Smooth muscle cell (in vitro differentiated cells): ENCODE measurements at regions not wholly inside any gene's neighbourhood (a gene's known extent, or its start where the extent isn't known, plus 50 kb on each side); places are given as distances from the start of the nearest gene placed in this dataset.
"Not testable (repeated sequence)": the region's sequence is repeated elsewhere in the genome, so short reads cannot be mapped to it uniquely, and the experiment has no call there.

Source experiments
- DNase-seq: peaks from one replicate; lab custom pipeline; 2025; ENCODE audit not compliant: unreplicated experiment; lab: John Stamatoyannopoulos, UW
- H2AFZ ChIP-seq: fragments of 200-600 bp; sonication (generic); 2 replicates; pipeline ENCODE4 v1.6.0; 2016; ENCODE audit warnings: antibody characterized with exemption, low read depth, mild to moderate bottlenecking
- H3F3A ChIP-seq: fragments of 200-600 bp; sonication (generic); 2 replicates; pipeline ENCODE4 v1.6.0; 2017; ENCODE audit warnings: antibody characterized with exemption, low read depth
- H3K27ac ChIP-seq: fragments of 200-600 bp; sonication (generic); 2 replicates; pipeline ENCODE4 v1.5.1; 2016; ENCODE audit warnings: low read depth, mild to moderate bottlenecking
- H3K27me3 ChIP-seq: fragments of 200-600 bp; sonication (generic); 2 replicates; pipeline ENCODE4 v1.6.1; 2016; ENCODE audit warnings: low read depth, mild to moderate bottlenecking
- H3K36me3 ChIP-seq: fragments of 200-600 bp; sonication (generic); 2 replicates; pipeline ENCODE4 v1.5.1; 2016; ENCODE audit warnings: low read depth
- H3K4me1 ChIP-seq: fragments of 200-600 bp; sonication (generic); 2 replicates; pipeline ENCODE4 v1.5.1; 2016; ENCODE audit warnings: low read depth
- H3K4me2 ChIP-seq: fragments of 200-600 bp; sonication (generic); 2 replicates; pipeline ENCODE4 v1.6.0; 2016; ENCODE audit warnings: mild to moderate bottlenecking
- H3K4me3 ChIP-seq: fragments of 200-600 bp; sonication (generic); 2 replicates; pipeline ENCODE4 v1.5.1; 2016; ENCODE audit warnings: mild to moderate bottlenecking
- H3K79me2 ChIP-seq: fragments of 200-600 bp; sonication (generic); 2 replicates; pipeline ENCODE4 v1.6.0; 2016; ENCODE audit warnings: low read depth, mild to moderate bottlenecking
- H3K9ac ChIP-seq: fragments of 200-600 bp; sonication (generic); 2 replicates; pipeline ENCODE4 v1.6.0; 2016; ENCODE audit warnings: low read depth
- H3K9me3 ChIP-seq: fragments of 200-600 bp; sonication (generic); replicated peaks from 2 replicates; pipeline ENCODE4 v1.5.1; 2016; ENCODE audit warnings: low read depth
- H4K20me1 ChIP-seq: fragments of 200-600 bp; sonication (generic); 2 replicates; pipeline ENCODE4 v1.6.0; 2016; ENCODE audit warnings: low read depth
- CTCF ChIP-seq: fragments of 200-600 bp; sonication (generic); IDR thresholded peaks from 2 replicates; pipeline ENCODE4 v1.5.1; 2017; ENCODE audit warnings: borderline replicate concordance, mild to moderate bottlenecking, antibody characterized with exemption; ENCODE audit not compliant: insufficient read depth, poor library complexity, severe bottlenecking
- WGBS: methylation state at CpG from one replicate; pipeline ENCODE4 v1.1.7; 2016; ENCODE audit warnings: low lambda C conversion rate; 5-methylcytosine and 5-hydroxymethylcytosine counted together

- not testable (repeated sequence) for H3K4me1 ChIP-seq, DNase-seq, H3K9me3 ChIP-seq, H3K4me2 ChIP-seq, H3K9ac ChIP-seq, H3K4me3 ChIP-seq, H3K79me2 ChIP-seq, H3F3A ChIP-seq, H2AFZ ChIP-seq, H4K20me1 ChIP-seq, H3K27me3 ChIP-seq, H3K36me3 ChIP-seq
- 69% methylated on average over 8 of the region's 8 CpGs for WGBS
- peak overlapping the region; percentile 15 for H3K27ac ChIP-seq
These were observed 87.4 kb downstream of the DLEU7 start for GRCh38 chr13:50755862-50756685.

- 67% methylated on average over 3 of the region's 3 CpGs for WGBS
- H3K36me3 ChIP-seq: no peaks in the 10 kb centered on the region
- no peaks in the 10 kb centered on the region for H3K27me3 ChIP-seq
- TF ChIP-seq CTCF: no peak
- H3K4me1 ChIP-seq: no peaks in the 10 kb centered on the region
- no peak overlapping the region for H3K4me3 ChIP-seq
- no peaks in the 10 kb centered on the region for H3K9me3 ChIP-seq
- DNase-seq: no peak
- H3K4me2 ChIP-seq: no peak overlapping the region
- no peak overlapping the region for H2AFZ ChIP-seq
- peak overlapping the region; percentile 15 for H3K27ac ChIP-seq
- H3F3A ChIP-seq: no peaks in the 10 kb centered on the region
- H4K20me1 ChIP-seq: no peaks in the 10 kb centered on the region
- no peak overlapping the region for H3K9ac ChIP-seq
- H3K79me2 ChIP-seq: no peaks in the 10 kb centered on the region
These were observed 86.5 kb downstream of the DLEU7 start for GRCh38 chr13:50757008-50757407.

GRCh38 chr13:50758796-50759195 is 84.7 kb downstream of the DLEU7 start:
- Histone ChIP-seq H3K9me3 (no peaks in the 10 kb centered on the region), H3K4me2 (no peak overlapping the region), H3K4me1 (no peaks in the 10 kb centered on the region), H3K36me3 (no peaks in the 10 kb centered on the region), H3K79me2 (no peaks in the 10 kb centered on the region), H2AFZ (no peak overlapping the region), H3K27me3 (no peaks in the 10 kb centered on the region), H3F3A (no peaks in the 10 kb centered on the region), H3K4me3 (no peak overlapping the region), H4K20me1 (no peaks in the 10 kb centered on the region), H3K9ac (no peak overlapping the region), H3K27ac (no peak overlapping the region)
- DNase-seq: no peak
- TF ChIP-seq CTCF: no peak
- 93% methylated on average over 1 of the region's 1 CpG for WGBS

- H3K27ac ChIP-seq: no peak overlapping the region
- H3K9me3 ChIP-seq: no peaks in the 10 kb centered on the region
- no peak for TF ChIP-seq CTCF
- DNase-seq: no peak
- H3K36me3 ChIP-seq: no peaks in the 10 kb centered on the region
- H3F3A ChIP-seq: no peaks in the 10 kb centered on the region
- no peaks in the 10 kb centered on the region for H3K4me1 ChIP-seq
- H2AFZ ChIP-seq: no peak overlapping the region
- H4K20me1 ChIP-seq: no peaks in the 10 kb centered on the region
- H3K4me3 ChIP-seq: no peak overlapping the region
- WGBS: 97% methylated on average over 1 of the region's 1 CpG
- H3K79me2 ChIP-seq: no peaks in the 10 kb centered on the region
- no peak overlapping the region for H3K9ac ChIP-seq
- H3K27me3 ChIP-seq: no peaks in the 10 kb centered on the region
- H3K4me2 ChIP-seq: no peak overlapping the region
These were observed 82.7 kb downstream of the DLEU7 start for GRCh38 chr13:50760751-50761150.
